HUES48 (cell line): ENCODE measurements at regions not wholly inside any gene's neighbourhood (a gene's known extent, or its start where the extent isn't known, plus 50 kb on each side); places are given as distances from the start of the nearest gene placed in this dataset.
"Not testable (repeated sequence)": the region's sequence is repeated elsewhere in the genome, so short reads cannot be mapped to it uniquely, and the experiment has no call there.

ENCODE experiments used
- H3K27ac ChIP-seq: one replicate; pipeline ENCODE4 v1.7.0; 2013; ENCODE audit warnings: low read depth, low read length, inconsistent platforms
- H3K27me3 ChIP-seq: 2 replicates; pipeline ENCODE4 v1.6.1; 2013; ENCODE audit warnings: mild to moderate bottlenecking, low read length; ENCODE audit not compliant: control insufficient read depth, insufficient read depth
- H3K36me3 ChIP-seq: 2 replicates; pipeline ENCODE4 v1.6.1; 2013; ENCODE audit warnings: low read length; ENCODE audit not compliant: control insufficient read depth, insufficient read depth
- H3K4me1 ChIP-seq: 2 replicates; pipeline ENCODE4 v1.6.1; 2013; ENCODE audit warnings: mild to moderate bottlenecking, low read length; ENCODE audit not compliant: control insufficient read depth, insufficient read depth
- H3K4me3 ChIP-seq: 2 replicates; pipeline ENCODE4 v1.5.1; 2013; ENCODE audit warnings: mild to moderate bottlenecking, low read depth, low read length
- H3K9ac ChIP-seq: 2 replicates; pipeline ENCODE4 v1.6.1; 2013; ENCODE audit warnings: mild to moderate bottlenecking, low read depth, low read length, moderate library complexity
- H3K9me3 ChIP-seq: 2 replicates; pipeline ENCODE4 v1.6.1; 2013; ENCODE audit warnings: low read length; ENCODE audit not compliant: control insufficient read depth, insufficient read depth

DNA sequence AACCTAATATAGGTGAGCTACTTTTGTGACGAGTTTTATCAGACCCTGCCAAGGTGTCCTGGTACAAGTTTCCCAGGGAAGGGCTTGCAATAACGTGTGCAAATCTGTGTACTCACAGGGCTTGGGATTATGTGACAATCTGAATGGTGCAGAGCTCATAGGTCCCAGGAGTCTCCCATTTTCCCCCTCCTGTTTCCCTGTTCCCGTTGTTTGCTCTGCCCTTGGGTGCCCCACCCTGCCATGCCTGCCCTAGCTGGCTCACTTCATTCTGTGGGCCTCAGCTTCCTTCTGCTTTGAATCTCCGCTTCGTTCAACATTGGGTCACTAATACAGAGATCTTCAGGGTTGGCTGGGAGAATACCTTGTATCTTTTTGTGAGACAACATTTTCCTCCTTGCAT, 90.3 kb upstream of the HPF1 start:
- no peaks in the 10 kb centered on the region for H3K27me3 ChIP-seq
- no peaks in the 10 kb centered on the region for H3K36me3 ChIP-seq
- no peak overlapping the region for H3K27ac ChIP-seq
- no peak overlapping the region for H3K9ac ChIP-seq
- no peaks in the 10 kb centered on the region for H3K4me1 ChIP-seq
- H3K4me3 ChIP-seq, result no peak overlapping the region
- H3K9me3 ChIP-seq, result no peaks in the 10 kb centered on the region

DNA sequence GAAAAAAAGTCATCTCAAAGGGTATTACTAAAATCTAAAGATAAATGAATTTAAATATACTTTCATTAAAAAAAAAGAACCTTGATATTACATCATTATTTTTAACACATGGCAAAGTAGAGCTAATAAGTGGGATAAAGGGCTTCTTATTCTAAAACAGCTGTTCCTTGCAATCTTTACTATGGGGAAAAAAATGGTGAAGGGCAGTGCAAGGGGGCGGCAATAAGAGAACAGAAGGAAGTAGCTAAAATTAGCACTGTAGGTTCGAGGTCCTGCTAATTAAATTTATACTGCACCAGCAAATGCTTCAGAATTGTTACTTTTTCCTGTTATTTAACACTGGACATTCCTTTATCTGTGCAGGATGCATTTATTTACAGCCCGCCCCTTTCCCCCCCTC, 89.4 kb upstream of the HPF1 start:
- Histone ChIP-seq H3K27ac (no peak overlapping the region), H3K4me1 (no peaks in the 10 kb centered on the region), H3K27me3 (no peaks in the 10 kb centered on the region), H3K36me3 (no peaks in the 10 kb centered on the region), H3K4me3 (no peak overlapping the region), H3K9ac (no peak overlapping the region), H3K9me3 (no peaks in the 10 kb centered on the region)

DNA sequence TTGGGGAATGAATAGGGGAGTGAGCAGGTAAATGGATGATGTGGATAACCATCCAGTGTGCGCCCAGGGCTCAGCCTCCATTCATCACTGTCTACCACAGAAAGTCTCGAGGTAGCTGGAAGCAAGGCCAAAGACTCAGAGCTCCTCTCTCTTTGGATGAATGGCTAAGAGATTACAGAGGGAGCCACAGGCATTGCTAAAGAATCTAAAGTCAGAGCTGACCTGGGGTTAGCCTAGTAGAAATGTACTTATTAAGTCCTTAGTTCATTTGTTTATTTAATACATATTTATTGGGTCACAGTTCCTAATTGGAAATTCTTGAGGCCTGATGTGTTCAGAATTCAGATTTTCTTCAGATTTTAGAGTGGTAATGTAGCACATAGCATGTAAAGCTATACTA, 88.7 kb upstream of the HPF1 start:
- H3K4me1 ChIP-seq, result no peaks in the 10 kb centered on the region
- H3K36me3 ChIP-seq, result no peaks in the 10 kb centered on the region
- H3K9me3 ChIP-seq, result no peaks in the 10 kb centered on the region
- no peak overlapping the region for H3K9ac ChIP-seq
- no peaks in the 10 kb centered on the region for H3K27me3 ChIP-seq
- no peak overlapping the region for H3K4me3 ChIP-seq
- H3K27ac ChIP-seq, result no peak overlapping the region

DNA sequence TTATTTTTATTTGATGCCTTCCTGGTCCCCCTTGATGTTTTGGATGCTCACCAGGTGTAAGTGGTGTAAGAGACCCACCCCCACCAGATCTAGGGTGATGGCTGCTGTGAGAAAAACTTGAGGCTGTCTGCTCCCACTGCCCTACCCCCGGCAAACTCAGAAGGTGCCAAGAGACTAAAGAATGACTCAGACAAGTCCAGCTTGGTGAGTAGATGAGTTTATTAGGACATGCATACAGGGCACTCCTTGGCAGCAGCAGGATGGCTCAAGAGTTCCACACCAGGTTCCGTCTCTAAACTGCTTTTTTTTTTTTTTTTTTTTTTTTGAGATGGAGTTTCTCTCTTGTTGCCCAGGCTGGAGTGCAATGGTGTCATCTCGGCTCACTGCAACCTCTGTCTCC, 84.0 kb upstream of the HPF1 start:
- Histone ChIP-seq H3K27ac (no peak overlapping the region), H3K9ac (no peak overlapping the region), H3K9me3 (no peaks in the 10 kb centered on the region), H3K4me3 (no peak overlapping the region), H3K4me1 (no peaks in the 10 kb centered on the region), H3K36me3 (no peaks in the 10 kb centered on the region), H3K27me3 (no peaks in the 10 kb centered on the region)

- Histone ChIP-seq H3K27ac (no peak overlapping the region), H3K27me3 (no peaks in the 10 kb centered on the region), H3K9me3 (no peaks in the 10 kb centered on the region), H3K4me1 (no peaks in the 10 kb centered on the region), H3K4me3 (no peak overlapping the region), H3K36me3 (no peaks in the 10 kb centered on the region), H3K9ac (no peak overlapping the region)
Observed at GRCh38 chr4:169840554-169840953, 82.8 kb upstream of the HPF1 start.

DNA sequence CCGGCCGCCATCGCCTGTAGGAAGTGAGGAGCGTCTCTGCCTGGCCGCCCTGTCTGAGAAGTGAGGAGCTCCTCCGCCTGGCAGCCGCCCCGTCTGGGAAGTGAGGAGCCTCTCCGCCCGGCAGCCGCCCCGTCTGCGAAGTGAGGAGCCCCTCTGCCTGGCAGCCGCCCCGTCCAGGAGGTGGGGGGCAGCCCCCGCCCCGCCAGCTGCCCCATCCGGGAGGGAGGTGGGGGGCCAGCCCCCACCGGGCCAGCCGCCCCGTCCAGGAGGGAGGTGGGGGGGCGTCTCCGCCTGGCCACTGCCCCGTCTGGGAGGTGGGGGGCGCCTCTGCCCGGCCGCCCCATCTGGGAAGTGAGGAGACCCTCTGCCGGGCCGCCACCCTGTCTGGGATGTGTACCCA, 70.6 kb upstream of the HPF1 start:
- H3K27ac ChIP-seq, H3K9me3 ChIP-seq, H3K27me3 ChIP-seq, H3K9ac ChIP-seq, H3K36me3 ChIP-seq, H3K4me1 ChIP-seq, H3K4me3 ChIP-seq: not testable (repeated sequence)

DNA sequence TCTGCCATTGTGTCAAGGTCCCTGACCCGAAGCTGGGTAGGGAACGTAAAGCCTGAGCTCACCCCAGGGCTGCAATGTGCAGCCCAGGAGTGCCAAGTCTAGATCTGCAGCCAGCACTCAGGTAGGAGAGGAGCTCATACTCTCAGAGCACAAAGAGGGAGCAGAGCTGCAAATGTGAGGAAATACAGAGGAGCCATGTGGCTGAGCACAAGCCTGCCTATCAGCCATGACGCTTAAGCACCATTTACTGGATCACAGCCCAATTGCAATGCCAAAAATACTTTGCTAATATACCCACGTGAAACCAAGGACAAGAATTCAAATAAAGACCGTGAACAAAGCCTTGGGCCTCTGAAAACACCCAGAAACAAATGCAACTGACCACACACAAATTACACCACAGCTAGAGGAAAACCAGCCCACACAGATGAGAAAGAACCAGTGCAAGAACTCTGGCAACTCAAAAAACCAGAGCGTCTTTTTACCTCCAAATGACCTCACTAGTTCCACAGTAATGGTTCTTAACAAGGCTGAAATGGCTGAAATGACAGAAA, 69.0 kb upstream of the HPF1 start:
- Histone ChIP-seq H3K9ac (no peak overlapping the region), H3K4me3 (no peak overlapping the region), H3K27me3 (no peaks in the 10 kb centered on the region), H3K9me3 (no peaks in the 10 kb centered on the region; the same call in 1 of the 2 replicates), H3K27ac (no peak overlapping the region), H3K36me3 (no peaks in the 10 kb centered on the region), H3K4me1 (no peaks in the 10 kb centered on the region)

DNA sequence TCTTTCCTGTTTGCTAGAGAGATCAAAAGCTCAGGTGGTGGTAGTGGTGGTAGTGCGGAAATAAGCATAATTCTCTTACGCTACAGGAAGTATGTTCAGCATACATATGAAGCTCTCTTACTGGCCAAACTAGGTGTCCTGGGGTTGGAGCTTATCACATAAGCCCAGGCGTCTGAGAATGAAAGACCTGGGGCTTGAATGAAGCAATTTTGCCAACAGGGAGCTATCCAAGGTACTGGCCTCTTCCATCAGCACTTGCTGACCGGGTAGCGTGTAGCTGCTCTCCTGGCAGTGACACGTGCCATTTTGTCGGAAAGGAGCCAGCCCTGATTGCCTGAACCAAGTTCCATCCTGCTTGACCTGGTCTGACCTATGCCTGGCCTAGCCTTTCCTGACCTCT, 65.9 kb upstream of the HPF1 start:
- Histone ChIP-seq H3K9ac (no peak overlapping the region), H3K27ac (no peak overlapping the region), H3K36me3 (no peaks in the 10 kb centered on the region), H3K9me3 (no peaks in the 10 kb centered on the region; the same call in 1 of the 2 replicates), H3K4me3 (no peak overlapping the region), H3K4me1 (no peaks in the 10 kb centered on the region), H3K27me3 (no peaks in the 10 kb centered on the region)

DNA sequence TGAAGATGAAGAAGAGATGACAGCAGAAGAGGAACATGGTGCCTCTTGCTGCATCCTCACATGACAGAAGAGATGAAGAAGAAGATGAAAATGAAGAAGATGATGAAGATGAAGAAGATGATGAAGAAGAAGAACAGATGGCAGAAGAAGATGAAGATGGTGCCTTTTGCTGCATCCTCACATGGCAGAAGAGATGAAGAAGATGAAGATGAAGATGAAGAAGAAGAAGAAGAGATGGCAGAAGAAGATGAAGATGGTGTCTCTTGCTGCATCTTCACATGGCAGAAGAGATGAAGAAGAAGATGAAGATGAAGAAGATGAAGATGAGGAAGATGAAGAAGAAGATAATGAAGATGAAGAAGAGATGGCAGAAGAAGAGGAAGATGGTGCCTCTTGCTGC, 63.7 kb upstream of the HPF1 start:
- no peak overlapping the region for H3K27ac ChIP-seq
- no peaks in the 10 kb centered on the region for H3K27me3 ChIP-seq
- no peaks in the 10 kb centered on the region for H3K4me1 ChIP-seq
- H3K9me3 ChIP-seq, result no peaks in the 10 kb centered on the region
- no peak overlapping the region for H3K4me3 ChIP-seq
- no peaks in the 10 kb centered on the region for H3K36me3 ChIP-seq
- no peak overlapping the region for H3K9ac ChIP-seq

DNA sequence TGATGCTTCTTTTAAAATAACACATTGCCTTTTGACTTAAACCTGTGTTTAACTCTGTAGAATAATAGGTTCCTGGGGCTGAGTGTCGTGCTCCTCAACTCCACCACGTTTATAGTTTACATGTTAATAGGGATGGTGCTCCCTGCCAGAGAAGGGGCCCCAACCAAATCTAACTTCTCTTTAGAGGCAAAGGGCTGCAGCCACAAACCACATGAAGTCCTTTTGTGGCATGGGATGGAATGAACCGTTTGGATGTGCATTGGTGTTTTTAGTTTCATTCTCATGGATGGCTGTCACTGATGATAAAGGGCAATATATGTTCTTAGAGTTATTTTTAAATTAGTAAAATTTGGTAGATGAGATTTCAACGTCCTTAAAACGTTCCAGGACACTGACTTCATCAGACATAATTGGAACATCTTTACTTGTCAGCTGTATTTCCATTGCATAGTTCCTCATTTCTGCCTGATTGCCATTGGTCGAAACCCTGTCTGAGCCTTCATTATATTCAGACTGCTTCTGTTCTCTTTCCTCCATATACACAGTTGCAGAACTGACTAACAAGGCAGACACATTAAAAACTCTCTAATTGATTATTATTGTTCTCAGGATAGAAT, 60.4 kb upstream of the HPF1 start:
- Histone ChIP-seq H3K27me3 (no peaks in the 10 kb centered on the region), H3K9ac (no peak overlapping the region), H3K4me3 (no peak overlapping the region)

GRCh38 chr4:169815606-169816005, 57.9 kb upstream of the HPF1 start:
- H3K4me1 ChIP-seq, result no peaks in the 10 kb centered on the region
- no peaks in the 10 kb centered on the region for H3K36me3 ChIP-seq
- no peaks in the 10 kb centered on the region for H3K9me3 ChIP-seq
- H3K27me3 ChIP-seq, result no peaks in the 10 kb centered on the region
- H3K9ac ChIP-seq, result no peak overlapping the region
- H3K4me3 ChIP-seq, result no peak overlapping the region
- H3K27ac ChIP-seq, result no peak overlapping the region

More for the DNA sequence above, 60.4 kb upstream of the HPF1 start:
- H3K27ac ChIP-seq, result no peak overlapping the region
- H3K4me1 ChIP-seq, result no peaks in the 10 kb centered on the region
- H3K36me3 ChIP-seq, result no peaks in the 10 kb centered on the region
- no peaks in the 10 kb centered on the region for H3K9me3 ChIP-seq
